ENCODE measurements at regions not wholly inside any gene's neighbourhood (a gene's known extent, or its start where the extent isn't known, plus 50 kb on each side); places are given as distances from the start of the nearest gene placed in this dataset.
"Not testable (repeated sequence)": the region's sequence is repeated elsewhere in the genome, so short reads cannot be mapped to it uniquely, and the experiment has no call there.

DNA sequence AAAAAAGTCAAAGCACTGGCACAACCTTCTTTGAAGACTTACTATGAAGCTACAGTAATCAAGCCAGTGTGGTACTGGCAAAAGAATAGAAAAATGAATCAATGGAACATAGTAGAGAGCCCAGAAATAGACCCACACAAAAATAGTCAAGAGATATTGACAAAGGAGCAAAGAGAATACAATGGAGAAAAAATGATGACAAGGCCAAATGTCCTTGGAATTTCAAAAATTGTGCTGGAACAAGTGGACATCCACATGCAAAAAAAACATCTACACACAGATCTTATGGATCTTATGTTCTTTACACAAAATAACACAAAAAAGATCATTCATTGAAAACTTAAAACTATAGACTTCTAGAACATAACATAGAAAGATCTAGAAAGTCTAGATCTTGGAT is 1379.7 kb upstream of the SEL1L start:
- no peak for DNase-seq (ENCODE audit: low read depth in 3 of 3)

GRCh38 chr14:82915381-82915780 is 1381.7 kb upstream of the SEL1L start:
- DNase-seq (ENCODE audit: low read depth in 3 of 3): no peak

DNA sequence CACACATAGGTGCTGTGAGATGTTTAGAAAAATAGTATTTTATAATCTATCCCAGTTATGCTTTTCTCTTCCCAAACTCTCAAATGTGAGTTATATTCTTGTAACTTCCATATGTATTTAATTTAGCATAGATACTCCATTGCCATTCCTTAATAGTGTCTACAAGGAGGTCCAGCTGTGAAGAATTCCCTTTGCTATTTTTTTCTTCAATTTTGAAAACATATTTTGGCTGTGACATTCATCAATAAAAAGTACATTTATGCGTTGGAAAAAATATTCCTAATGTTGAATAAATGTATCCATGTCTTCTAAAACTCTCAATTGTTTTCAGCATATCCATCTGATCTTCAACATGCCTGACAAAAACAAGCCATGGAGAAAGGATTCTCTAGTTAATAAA is 1402.0 kb upstream of the SEL1L start:
- no peak for DNase-seq (ENCODE audit: low read depth in 3 of 3)

GRCh38 chr14:82951171-82951570 is 1417.5 kb upstream of the SEL1L start:
- no peak for DNase-seq (ENCODE audit: low read depth in 3 of 3)

DNA sequence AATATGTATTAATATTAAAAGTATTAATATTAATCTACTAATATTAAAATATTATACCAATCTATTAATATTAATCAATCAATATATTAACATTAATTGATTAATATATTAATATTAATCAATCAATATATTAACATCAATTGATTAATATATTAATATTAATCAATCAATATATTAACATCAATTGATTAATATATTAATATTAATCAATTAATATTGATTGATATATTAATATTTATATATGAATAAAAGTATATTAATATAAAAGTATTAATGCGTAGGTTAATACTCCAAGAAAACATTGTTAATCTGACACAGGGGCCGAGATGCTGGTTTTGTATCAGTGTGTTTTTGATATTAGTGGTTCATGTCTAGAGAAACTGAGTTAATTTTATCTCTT is 1430.1 kb upstream of the SEL1L start:
- DNase-seq (ENCODE audit: low read depth in 3 of 3): no peak

- DNase-seq (ENCODE audit: low read depth in 3 of 3): no peak
These were observed 1454.0 kb upstream of the SEL1L start for GRCh38 chr14:82987502-82988124.

DNA sequence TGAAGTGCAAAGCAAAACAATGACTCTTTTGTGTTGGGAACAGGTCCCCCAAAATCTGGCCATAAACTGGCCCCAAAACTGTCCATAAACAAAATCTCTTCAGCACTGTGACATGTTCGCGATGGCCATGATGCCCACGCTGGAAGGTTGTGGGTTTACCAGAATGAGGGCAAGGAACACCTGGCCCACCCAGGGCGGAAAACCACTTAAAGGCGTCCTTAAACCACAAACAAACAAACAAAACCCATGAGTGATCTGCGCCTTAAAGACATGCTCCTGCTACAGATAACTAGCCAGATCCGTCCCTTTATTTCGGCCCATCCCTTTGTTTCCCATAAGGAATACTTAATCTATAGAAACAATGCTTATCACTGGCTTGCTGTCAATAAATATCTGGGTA is 1460.9 kb upstream of the SEL1L start:
- DNase-seq (ENCODE audit: low read depth in 3 of 3): not testable (repeated sequence)

GRCh38 chr14:82999802-83000201 is 1466.1 kb upstream of the SEL1L start:
- no peak for DNase-seq (ENCODE audit: low read depth in 3 of 3)

DNA sequence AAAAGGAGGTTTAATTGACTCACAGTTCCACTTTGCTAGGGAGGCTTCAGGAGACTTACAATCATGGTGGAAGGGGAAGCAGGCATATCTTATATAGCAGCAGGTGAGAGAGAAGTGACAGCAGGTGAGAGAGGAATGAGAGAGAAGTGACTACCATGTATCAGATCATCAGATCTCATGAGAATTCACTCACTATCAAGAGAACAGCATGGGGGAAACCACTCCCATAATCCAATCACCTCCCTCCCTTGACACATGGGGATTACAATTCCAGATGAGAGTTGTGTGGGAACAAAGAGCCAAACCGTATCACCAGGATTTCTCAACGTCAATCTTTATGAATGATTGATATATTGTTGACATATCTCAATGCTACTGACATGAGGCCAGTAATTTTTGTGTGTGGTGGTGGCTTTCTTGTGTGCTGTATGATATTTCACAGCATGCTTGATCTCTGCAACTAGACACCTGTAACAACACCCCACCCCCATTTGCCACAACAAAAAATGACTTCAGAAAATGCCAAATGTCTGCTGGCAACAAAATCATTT is 1470.9 kb upstream of the SEL1L start:
- DNase-seq (ENCODE audit: low read depth in 3 of 3): no peak

DNA sequence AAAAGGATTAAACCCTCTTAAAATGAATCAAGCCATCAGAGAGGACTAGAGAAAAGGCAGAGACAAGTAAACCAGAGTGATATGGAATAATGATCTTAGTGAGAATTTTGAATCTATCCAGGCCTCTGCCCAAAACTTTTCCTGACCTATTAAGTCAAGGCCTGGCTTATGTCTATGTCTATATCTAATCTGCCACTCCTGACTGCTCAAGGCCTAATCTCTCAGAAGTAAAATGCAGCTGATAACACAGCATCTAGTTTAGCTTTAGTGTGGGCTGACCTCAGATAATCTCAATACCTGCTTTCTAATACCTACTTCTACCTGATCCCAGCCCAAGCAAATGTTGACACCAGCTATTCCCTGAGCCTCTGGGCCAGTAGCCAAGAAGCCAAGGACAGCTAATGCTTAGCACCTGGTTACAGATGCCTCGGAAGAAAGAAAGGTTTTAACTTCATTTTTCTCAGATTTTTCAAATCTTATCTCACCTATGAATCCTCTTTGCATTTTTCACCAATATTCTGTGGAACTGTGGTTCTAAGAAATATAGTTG is 1472.5 kb upstream of the SEL1L start:
- no peak for DNase-seq (ENCODE audit: low read depth in 3 of 3)

DNA sequence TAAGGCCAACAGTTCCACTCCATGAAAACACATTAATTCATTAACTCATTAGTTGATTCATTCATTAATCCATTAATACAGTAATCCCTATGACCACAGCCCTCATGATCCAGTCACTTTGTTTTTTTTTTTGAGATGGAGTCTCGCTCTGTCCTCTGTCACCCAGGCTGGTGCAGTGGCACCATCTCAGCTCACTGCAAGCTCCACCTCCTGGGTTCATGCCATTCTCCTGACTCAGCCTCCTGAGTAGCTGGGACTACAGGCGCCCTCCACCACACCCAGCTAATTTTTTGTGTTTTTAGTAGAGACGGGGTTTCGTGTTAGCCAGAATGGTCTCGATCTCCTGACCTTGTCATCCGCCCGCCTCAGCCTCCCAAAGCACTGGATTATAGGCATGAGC is 1473.4 kb upstream of the SEL1L start:
- DNase-seq (ENCODE audit: low read depth in 3 of 3): not testable (repeated sequence)

- no peak for DNase-seq (ENCODE audit: low read depth in 3 of 3)
These were observed 1474.1 kb upstream of the SEL1L start for GRCh38 chr14:83007641-83008225.

- DNase-seq (ENCODE audit: low read depth in 3 of 3): no peak
These were observed 1483.6 kb upstream of the SEL1L start for GRCh38 chr14:83017296-83017695.

GRCh38 chr14:83019744-83020414 is 1486.2 kb upstream of the SEL1L start:
- no peak for DNase-seq (ENCODE audit: low read depth in 3 of 3)

DNA sequence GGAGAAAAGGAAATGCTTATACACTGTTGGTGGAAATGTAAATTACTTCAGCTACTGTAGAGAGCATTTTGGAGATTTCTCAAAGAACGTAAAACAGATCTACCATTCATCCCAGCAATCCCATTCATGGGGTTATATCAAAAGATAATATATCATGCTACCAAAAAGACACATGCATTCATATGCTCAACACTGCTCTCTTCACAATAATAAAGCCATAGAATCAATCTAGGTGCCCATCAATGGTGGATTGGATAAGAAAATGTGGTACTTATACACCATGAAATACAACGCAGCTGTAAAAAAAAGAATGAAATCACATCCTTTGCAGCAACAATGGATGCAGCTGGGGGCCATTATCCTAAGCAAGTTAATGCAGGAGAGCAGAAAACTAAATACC is 1487.7 kb upstream of the SEL1L start:
- DNase-seq (ENCODE audit: low read depth in 3 of 3): no peak

GRCh38 chr14:83023369-83023768 is 1489.7 kb upstream of the SEL1L start:
- no peak for DNase-seq (ENCODE audit: low read depth in 3 of 3)

- no peak for DNase-seq (ENCODE audit: low read depth in 3 of 3)
These were observed 1507.6 kb upstream of the SEL1L start for GRCh38 chr14:83041224-83041623.

DNA sequence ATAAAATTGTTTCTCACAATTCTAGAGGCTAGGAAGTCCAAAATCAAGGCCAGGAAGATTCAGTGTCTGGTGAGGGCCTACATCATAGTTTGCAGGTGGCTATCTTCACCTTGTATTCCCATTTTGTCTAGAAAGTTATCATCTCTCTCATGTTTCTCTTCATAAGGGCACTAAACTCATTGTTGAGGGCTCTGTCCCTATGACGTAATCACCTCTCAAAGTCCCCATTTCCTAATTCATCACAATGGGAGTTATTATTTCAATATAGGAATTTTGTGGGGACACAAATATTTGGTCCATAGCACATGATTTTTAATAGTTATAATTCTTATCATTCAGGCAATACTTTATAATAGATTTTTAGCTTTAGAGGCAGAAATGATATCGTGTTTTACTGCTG is 1509.2 kb upstream of the SEL1L start:
- DNase-seq (ENCODE audit: low read depth in 3 of 3): no peak

GRCh38 chr14:83044001-83044400 is 1510.3 kb upstream of the SEL1L start:
- DNase-seq (ENCODE audit: low read depth in 3 of 3): no peak

- DNase-seq (ENCODE audit: low read depth in 3 of 3): no peak
These were observed 1513.6 kb upstream of the SEL1L start for GRCh38 chr14:83047059-83047830.

- no peak for DNase-seq (ENCODE audit: low read depth in 3 of 3)
These were observed 1519.5 kb upstream of the SEL1L start for GRCh38 chr14:83053022-83053710.
